GM12875 (cell line): ENCODE measurements at regions not wholly inside any gene's neighbourhood (a gene's known extent, or its start where the extent isn't known, plus 50 kb on each side); places are given as distances from the start of the nearest gene placed in this dataset.

Experiments used
- H3K4me3 ChIP-seq: one replicate; pipeline ENCODE4 v1.5.1; 2011; ENCODE audit warnings: low read depth, low read length, control low read depth
- CTCF ChIP-seq: IDR thresholded peaks from 2 replicates; pipeline ENCODE4 v1.5.1; 2011; ENCODE audit warnings: low read depth, mild to moderate bottlenecking, control low read depth, inconsistent platforms, low read length, moderate library complexity, borderline replicate concordance; ENCODE audit not compliant: insufficient read depth

GRCh38 chr1:218872026-218872425 is 301.7 kb upstream of the LYPLAL1 start:
- no peak for TF ChIP-seq CTCF
- H3K4me3 ChIP-seq: no peak overlapping the region

- no peak for TF ChIP-seq CTCF
- H3K4me3 ChIP-seq: no peak overlapping the region
Observed at GRCh38 chr1:218872928-218873327, 300.8 kb upstream of the LYPLAL1 start.

GRCh38 chr1:218874313-218874712 is 299.4 kb upstream of the LYPLAL1 start:
- H3K4me3 ChIP-seq: no peak overlapping the region
- TF ChIP-seq CTCF: no peak

- TF ChIP-seq CTCF: no peak
- H3K4me3 ChIP-seq: no peak overlapping the region
Observed at GRCh38 chr1:218874801-218875400, 298.8 kb upstream of the LYPLAL1 start.

- no peak overlapping the region for H3K4me3 ChIP-seq
- TF ChIP-seq CTCF: no peak
Observed at GRCh38 chr1:218878369-218878768, 295.3 kb upstream of the LYPLAL1 start.

- TF ChIP-seq CTCF: no peak
- no peak overlapping the region for H3K4me3 ChIP-seq
Observed at GRCh38 chr1:218880484-218881060, 293.1 kb upstream of the LYPLAL1 start.

- TF ChIP-seq CTCF: no peak
- no peak overlapping the region for H3K4me3 ChIP-seq
Observed at GRCh38 chr1:218882454-218882853, 291.2 kb upstream of the LYPLAL1 start.
